ENCODE measurements at regions not wholly inside any gene's neighbourhood (a gene's known extent, or its start where the extent isn't known, plus 50 kb on each side); places are given as distances from the start of the nearest gene placed in this dataset.

DNA sequence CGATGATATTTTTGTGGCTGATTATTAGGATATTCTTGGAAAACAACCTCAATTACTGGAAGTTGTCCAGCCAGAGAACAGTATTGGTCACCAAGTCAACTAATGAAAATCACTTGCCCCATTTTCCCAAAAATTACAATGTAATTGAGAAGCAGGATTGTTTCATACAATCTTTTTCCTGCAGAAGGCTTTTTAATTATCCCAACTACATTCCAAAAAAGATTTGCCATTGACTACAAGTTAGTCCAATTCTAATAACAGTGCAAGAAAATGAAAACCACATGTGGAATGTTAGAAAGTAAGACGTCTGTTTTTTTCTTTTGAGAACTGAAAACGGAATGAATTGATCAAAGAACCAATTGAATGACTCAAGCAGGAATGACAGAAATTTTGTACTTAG lies 1195.8 kb downstream of the SORCS1 start:
- TF ChIP-seq, protein P1, sequence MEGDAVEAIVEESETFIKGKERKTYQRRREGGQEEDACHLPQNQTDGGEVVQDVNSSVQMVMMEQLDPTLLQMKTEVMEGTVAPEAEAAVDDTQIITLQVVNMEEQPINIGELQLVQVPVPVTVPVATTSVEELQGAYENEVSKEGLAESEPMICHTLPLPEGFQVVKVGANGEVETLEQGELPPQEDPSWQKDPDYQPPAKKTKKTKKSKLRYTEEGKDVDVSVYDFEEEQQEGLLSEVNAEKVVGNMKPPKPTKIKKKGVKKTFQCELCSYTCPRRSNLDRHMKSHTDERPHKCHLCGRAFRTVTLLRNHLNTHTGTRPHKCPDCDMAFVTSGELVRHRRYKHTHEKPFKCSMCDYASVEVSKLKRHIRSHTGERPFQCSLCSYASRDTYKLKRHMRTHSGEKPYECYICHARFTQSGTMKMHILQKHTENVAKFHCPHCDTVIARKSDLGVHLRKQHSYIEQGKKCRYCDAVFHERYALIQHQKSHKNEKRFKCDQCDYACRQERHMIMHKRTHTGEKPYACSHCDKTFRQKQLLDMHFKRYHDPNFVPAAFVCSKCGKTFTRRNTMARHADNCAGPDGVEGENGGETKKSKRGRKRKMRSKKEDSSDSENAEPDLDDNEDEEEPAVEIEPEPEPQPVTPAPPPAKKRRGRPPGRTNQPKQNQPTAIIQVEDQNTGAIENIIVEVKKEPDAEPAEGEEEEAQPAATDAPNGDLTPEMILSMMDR (IDR thresholded peaks at IDR 0.05), result no peak
- TF ChIP-seq POLR2A (IDR thresholded peaks at IDR 0.05) (no peak), EP300 (IDR thresholded peaks at IDR 0.05) (no peak), POLR2AphosphoS5 (IDR thresholded peaks at IDR 0.05) (no peak)

All from suprapubic skin (tissue), 4 donors.